Activated CD8-positive, alpha-beta memory T cell treated with anti-CD3 and anti-CD28 coated beads, Interleukin-2, amount 50 U/mL, for 1 hour (primary cell): ENCODE measurements at regions not wholly inside any gene's neighbourhood (a gene's known extent, or its start where the extent isn't known, plus 50 kb on each side); places are given as distances from the start of the nearest gene placed in this dataset.
"Not testable (repeated sequence)": the region's sequence is repeated elsewhere in the genome, so short reads cannot be mapped to it uniquely, and the experiment has no call there.

ENCODE experiments used
- DNase-seq: peaks from one replicate; pipeline ENCODE4 v3.0.0-alpha.2; 2020; ENCODE audit errors: extremely low read depth

DNA sequence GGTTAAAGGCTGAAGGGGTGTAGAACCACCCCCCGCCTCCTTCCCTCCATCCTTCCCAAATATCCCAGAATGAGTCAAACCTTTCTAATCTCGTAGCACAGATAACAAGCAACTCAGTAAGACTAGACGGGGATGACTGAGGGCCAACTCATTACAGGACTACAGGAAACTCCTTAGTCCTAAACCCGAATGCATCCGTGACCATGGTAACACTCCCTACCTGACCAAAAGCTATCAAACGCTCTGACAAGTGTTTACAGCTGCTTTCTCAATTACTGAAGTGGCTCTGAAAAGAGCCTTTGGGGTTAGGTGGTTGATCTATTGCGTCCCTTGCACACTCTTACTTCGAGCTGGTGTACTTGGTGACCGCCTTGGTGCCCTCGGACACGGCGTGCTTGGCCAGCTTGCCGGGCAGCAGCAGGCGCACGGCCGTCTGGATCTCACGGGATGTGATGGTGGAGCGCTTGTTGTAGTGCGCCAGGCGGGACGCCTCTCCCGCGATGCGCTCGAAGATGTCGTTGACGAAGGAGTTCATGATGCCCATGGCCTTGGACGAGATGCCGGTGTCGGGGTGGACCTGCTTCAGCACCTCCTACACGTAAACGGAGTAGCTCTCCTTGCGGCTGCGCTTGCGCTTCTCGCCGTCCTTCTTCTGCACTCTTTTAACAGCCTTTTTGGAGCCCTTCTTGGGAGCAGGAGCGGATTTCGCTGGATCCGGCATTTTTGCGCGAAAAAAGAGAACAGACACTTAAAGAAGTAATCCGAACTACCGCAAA is 67.4 kb downstream of the FAM72B start:
- DNase-seq = not testable (repeated sequence)

DNA sequence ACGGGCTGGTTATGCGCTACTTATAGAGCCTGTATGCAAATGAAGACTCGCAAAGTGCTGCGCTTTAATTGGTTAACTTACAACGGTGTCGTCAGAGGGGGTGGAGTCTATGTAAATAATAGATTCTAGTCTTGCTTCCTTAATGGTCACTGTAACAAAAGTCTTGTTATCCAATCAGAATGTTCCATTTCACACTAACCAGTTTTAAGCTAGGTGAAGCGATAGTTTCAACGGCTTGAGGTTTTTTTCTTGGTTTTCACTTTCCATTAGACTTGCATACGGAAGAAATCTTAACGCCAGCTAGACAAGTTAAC is 66.9 kb downstream of the FAM72B start:
- DNase-seq = not testable (repeated sequence)

DNA sequence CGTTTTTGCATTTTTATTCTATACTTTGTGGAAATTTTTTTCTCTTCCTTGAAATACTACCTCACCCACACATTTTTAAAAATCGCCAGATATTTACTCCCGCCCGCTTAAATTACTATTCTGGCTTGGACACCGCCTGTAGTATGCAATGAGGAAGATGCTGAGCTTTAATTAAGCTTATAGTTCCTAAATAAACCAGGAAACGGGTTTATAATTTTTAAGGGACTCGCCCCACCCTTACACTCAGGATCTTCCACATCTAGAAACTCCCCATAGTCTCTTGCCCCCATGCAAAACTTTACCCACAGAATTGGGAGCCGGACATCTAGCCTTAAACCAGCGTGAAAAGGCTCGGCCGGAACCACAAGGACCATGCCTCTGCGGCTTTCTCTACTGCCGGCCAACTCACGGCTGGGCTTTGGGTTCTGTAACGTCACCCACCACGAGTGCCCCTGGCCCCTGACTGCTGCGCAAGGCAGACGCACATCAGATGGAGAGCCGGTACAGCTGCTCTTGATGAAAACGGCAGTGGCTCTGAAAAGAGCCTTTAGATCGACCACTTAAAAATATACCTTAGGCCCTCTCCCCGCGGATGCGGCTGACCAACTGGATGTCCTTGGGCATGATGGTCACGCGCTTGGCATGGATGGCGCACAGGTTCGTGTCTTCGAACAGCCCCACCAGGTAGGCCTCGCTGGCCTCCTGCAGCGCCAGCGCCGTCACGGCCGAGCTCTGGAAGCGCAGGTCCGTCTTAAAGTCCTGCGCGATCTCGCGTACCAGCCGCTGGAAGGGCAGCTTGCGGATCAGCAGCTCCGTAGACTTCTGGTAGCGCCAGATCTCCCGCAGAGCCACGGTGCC is 66.3 kb downstream of the FAM72B start:
- not testable (repeated sequence) for DNase-seq
